ENCODE measurements at regions not wholly inside any gene's neighbourhood (a gene's known extent, or its start where the extent isn't known, plus 50 kb on each side); places are given as distances from the start of the nearest gene placed in this dataset.

- DNase-seq (ENCODE audit: low read depth in 2 of 3, low spot score in 2 of 3): no peak
These were observed 848.3 kb downstream of the TBC1D22A start for GRCh38 chr22:47610764-47611163.

- no peak for DNase-seq (ENCODE audit: low read depth in 2 of 3, low spot score in 2 of 3)
These were observed 847.8 kb downstream of the TBC1D22A start for GRCh38 chr22:47610281-47610680.

GRCh38 chr22:47609653-47610052, 847.2 kb downstream of the TBC1D22A start:
- DNase-seq (ENCODE audit: low read depth in 2 of 3, low spot score in 2 of 3): no peak

- DNase-seq (ENCODE audit: low read depth in 2 of 3, low spot score in 2 of 3): no peak
These were observed 846.0 kb downstream of the TBC1D22A start for GRCh38 chr22:47608421-47608820.

- no peak for DNase-seq (ENCODE audit: low read depth in 2 of 3, low spot score in 2 of 3)
These were observed 845.0 kb downstream of the TBC1D22A start for GRCh38 chr22:47607486-47607885.

- DNase-seq (ENCODE audit: low read depth in 2 of 3, low spot score in 2 of 3): no peak
These were observed 844.0 kb downstream of the TBC1D22A start for GRCh38 chr22:47606426-47606825.

- DNase-seq (ENCODE audit: low read depth in 2 of 3, low spot score in 2 of 3): no peak
These were observed 843.4 kb downstream of the TBC1D22A start for GRCh38 chr22:47605886-47606285.

GRCh38 chr22:47605441-47605840, 843.0 kb downstream of the TBC1D22A start:
- no peak for DNase-seq (ENCODE audit: low read depth in 2 of 3, low spot score in 2 of 3)

GRCh38 chr22:47604563-47604962, 842.1 kb downstream of the TBC1D22A start:
- DNase-seq (ENCODE audit: low read depth in 2 of 3, low spot score in 2 of 3): no peak

- no peak for DNase-seq (ENCODE audit: low read depth in 2 of 3, low spot score in 2 of 3)
These were observed 840.3 kb downstream of the TBC1D22A start for GRCh38 chr22:47602732-47603131.

GRCh38 chr22:47601666-47602065, 839.2 kb downstream of the TBC1D22A start:
- DNase-seq (ENCODE audit: low read depth in 2 of 3, low spot score in 2 of 3): no peak

GRCh38 chr22:47600791-47601625, 838.6 kb downstream of the TBC1D22A start:
- DNase-seq (ENCODE audit: low read depth in 2 of 3, low spot score in 2 of 3): no peak

- DNase-seq (ENCODE audit: low read depth in 2 of 3, low spot score in 2 of 3): no peak
These were observed 837.8 kb downstream of the TBC1D22A start for GRCh38 chr22:47600281-47600680.

GRCh38 chr22:47599753-47600152, 837.3 kb downstream of the TBC1D22A start:
- no peak for DNase-seq (ENCODE audit: low read depth in 2 of 3, low spot score in 2 of 3)

GRCh38 chr22:47598864-47599263, 836.4 kb downstream of the TBC1D22A start:
- DNase-seq (ENCODE audit: low read depth in 2 of 3, low spot score in 2 of 3): no peak

GRCh38 chr22:47597041-47597440, 834.6 kb downstream of the TBC1D22A start:
- DNase-seq (ENCODE audit: low read depth in 2 of 3, low spot score in 2 of 3): no peak

- DNase-seq (ENCODE audit: low read depth in 2 of 3, low spot score in 2 of 3): no peak
These were observed 833.8 kb downstream of the TBC1D22A start for GRCh38 chr22:47596176-47596690.

GRCh38 chr22:47594836-47595521, 832.5 kb downstream of the TBC1D22A start:
- DNase-seq (ENCODE audit: low read depth in 2 of 3, low spot score in 2 of 3): no peak

GRCh38 chr22:47593911-47594311, 831.5 kb downstream of the TBC1D22A start:
- no peak for DNase-seq (ENCODE audit: low read depth in 2 of 3, low spot score in 2 of 3)

- no peak for DNase-seq (ENCODE audit: low read depth in 2 of 3, low spot score in 2 of 3)
These were observed 830.8 kb downstream of the TBC1D22A start for GRCh38 chr22:47593291-47593690.

- no peak for DNase-seq (ENCODE audit: low read depth in 2 of 3, low spot score in 2 of 3)
These were observed 830.3 kb downstream of the TBC1D22A start for GRCh38 chr22:47592791-47593190.

GRCh38 chr22:47591709-47592108, 829.3 kb downstream of the TBC1D22A start:
- DNase-seq (ENCODE audit: low read depth in 2 of 3, low spot score in 2 of 3): no peak

Measured in activated CD8-positive, alpha-beta memory T cell treated with anti-CD3 and anti-CD28 coated beads for 48 hours (primary cell).